Activated CD4-positive, CD25-positive, alpha-beta regulatory T cell (primary cell): ENCODE measurements at regions not wholly inside any gene's neighbourhood (a gene's known extent, or its start where the extent isn't known, plus 50 kb on each side); places are given as distances from the start of the nearest gene placed in this dataset.

Experiments
- DNase-seq, 4 experiments: peaks; one replicate each; lab custom pipeline; 2025; lab: John Stamatoyannopoulos, UW

GRCh38 chr2:16152071-16152927 lies 211.9 kb downstream of the MYCN start:
- no peak for DNase-seq

- no peak for DNase-seq
Measured at GRCh38 chr2:16151651-16152050, 211.3 kb downstream of the MYCN start.

- no peak for DNase-seq
Measured at GRCh38 chr2:16151281-16151570, 210.9 kb downstream of the MYCN start.

DNA sequence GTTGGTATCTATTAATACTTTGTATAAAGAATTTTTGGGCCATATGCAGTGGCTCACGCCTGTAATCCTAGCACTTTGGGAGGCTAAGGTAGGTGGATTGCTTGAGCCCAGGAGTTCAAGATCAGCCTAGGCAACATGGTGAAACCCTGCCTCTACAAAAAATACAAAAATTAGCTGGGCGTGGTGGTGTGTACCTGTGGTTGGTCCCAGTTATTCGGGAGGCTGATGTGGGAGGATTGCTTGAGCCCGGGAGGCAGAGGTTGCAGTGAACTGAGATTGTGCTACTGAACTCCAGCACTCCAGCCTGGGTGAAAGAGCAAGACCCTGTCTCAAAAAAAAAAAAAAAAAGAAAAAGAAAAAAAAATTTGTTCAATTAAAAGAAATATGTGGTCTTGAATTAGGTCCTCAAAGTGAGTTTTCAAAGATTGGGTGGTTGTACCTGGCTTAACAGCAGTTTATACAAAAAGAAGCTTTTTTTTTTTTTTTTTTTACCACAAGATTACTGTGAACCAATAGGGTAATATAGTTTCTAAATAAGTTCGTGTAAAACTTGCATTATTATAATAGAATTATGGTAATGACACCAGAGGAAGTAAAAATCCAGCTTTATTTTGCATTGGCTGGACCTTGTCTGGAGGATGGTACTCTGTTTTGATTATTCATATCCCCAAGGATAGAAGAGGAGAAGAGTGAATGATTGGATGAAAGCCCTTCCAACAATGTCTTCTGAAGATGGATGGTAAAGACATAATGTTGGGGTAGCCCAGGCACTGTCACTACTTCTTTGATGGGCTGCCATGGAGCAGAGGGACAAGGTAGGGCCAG lies 210.3 kb downstream of the MYCN start:
- DNase-seq: no peak

GRCh38 chr2:16149349-16150243 lies 209.2 kb downstream of the MYCN start:
- no peak for DNase-seq

DNA sequence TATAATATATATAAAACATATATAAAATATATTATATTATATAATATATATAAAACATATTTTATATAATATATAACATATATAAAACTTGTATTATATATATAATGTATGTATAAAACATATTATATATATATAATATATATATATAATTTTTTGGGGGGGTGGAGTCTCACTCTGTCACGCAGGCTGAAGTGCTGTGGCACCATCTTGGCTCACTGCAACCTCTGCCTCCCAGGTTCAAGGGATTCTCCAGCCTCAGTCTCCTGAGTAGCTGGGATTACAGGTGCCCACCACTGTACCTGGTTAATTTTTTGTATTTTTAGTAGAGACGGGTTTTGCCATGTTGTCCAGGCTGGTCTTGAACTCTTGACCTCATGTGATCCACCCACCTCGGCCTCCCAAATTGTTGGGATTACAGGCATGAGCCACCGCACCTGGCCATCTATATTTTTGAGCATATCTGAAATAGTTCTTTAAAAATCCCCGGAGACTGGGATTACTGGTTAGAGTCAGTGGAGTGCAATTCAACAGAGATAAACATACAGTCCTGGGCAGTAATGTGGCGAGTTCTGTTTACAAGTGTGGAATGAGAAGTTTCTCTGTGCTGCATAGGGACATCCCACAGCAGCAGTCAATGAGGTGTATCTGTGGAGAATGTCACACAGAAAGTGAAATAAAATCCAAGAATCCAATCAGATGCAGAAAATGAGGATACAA lies 208.4 kb downstream of the MYCN start:
- no peak for DNase-seq

DNA sequence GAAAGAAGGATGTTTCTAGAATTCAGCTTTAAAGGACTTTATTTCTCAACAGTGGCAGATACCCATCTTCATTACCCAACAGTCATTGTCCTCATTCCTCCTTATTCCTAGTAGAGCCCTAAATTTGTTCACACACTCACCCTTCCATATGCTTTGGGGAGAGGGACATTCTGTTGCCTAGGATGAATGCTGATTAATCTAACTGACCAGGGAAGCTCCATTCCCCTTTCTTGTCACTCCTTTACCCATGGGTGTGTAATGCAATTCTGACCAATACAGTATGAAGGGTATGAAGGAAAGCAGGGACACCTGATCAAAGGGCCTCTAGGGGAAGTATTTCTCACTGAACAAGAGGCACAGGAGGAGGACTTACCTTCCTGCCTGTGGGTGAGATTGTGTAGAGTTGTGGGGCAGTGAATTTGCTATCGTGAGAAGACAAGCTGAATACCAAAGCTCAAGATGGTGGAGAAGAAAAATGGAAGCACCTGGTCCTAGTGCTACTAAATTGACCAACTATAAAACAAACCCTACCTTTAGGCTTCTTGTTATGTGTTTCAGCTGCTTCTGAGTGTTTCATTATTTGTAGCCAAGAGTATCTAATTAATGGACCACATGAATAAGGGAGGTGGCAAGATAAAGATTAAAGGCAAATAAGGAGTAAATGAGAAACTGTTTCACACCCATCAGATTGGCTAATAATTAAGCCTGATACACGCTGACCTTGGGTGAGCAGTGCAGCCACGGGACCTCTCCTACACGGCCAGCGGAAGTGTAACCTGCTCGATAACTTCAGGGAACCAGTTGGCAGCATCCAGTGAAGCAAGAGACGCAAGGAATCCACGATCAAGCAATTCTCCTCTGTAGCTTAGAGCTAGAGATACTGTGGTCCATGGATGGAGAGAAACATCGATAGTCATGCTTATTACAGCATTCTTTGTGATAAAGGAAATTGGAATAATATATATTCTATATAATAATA lies 202.3 kb downstream of the MYCN start:
- no peak for DNase-seq

- DNase-seq: no peak
Measured at GRCh38 chr2:16141641-16141921, 201.2 kb downstream of the MYCN start.

GRCh38 chr2:16140771-16141640 lies 200.7 kb downstream of the MYCN start:
- DNase-seq: no peak

- no peak for DNase-seq
Measured at GRCh38 chr2:16139663-16140615, 199.6 kb downstream of the MYCN start.

DNA sequence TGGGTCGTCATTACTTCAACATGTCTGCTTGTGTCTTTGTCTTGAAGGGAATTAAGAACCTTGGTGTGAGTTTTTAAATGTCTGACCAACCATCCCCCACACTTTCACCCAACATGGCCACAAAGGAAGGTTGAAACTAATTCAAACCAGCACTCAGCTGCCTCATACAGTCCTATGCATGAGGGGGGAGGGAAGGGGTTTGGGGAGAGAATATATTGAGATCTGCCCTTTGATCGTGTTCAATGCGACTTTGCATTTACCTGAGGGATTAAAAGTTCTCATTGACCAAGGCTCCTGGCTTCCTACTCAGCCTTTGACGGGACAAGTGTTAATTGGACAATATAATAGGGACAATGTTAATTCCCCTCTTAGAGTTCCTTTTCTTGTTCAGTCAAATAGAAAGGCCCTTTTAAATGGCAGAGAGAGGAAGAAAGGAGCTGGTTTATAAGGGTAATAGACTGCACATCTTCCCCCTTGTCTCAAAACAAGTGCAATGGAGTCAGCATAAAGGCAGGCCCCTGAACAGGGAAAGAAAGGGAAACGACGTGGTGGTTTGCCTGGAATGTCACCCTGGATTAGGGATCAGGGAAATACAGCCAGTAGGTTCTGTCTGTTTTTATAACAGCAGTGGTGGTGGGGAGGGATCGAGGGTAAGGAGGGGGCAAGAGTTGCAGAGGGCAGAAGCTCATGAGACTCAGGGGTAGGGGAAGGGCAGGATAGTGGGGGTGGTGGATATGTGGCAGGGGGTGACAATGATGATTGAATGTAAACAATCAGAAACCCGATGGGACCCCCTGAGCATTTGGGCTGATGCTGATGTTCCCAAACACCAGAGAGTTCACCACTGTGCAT lies 198.7 kb downstream of the MYCN start:
- no peak for DNase-seq

DNA sequence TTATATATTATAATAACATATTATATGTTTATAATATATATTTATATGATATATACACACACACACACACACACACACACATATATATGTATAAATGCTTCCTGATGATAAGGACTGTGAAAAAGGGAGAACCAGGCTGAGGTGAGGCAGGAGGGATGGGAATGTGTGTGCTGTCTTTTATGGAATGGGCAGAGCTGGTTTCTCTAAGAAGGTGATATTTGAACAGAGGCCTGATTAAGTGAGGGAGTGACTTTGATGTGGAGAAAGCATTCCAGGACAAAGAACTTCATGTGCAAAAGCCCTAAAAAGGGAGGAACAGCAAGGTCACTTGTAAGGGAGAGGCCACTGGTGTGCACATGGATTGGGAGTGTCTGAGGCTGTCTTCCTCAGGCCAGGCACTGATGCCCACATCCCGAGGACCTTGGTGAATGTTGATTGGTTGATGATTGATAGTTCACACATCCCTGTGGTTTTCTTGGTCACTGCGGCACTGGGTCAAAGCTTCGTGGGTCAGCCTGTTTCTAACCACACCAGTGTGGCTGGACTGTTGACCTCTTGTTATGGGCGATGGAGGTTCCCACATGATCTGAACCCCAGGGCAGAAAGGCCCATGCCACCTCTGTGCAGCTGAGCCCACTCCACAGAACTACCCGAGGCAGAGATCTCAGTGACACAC lies 196.9 kb downstream of the MYCN start:
- DNase-seq: no peak

GRCh38 chr2:16136461-16137035 lies 196.2 kb downstream of the MYCN start:
- DNase-seq: no peak

DNA sequence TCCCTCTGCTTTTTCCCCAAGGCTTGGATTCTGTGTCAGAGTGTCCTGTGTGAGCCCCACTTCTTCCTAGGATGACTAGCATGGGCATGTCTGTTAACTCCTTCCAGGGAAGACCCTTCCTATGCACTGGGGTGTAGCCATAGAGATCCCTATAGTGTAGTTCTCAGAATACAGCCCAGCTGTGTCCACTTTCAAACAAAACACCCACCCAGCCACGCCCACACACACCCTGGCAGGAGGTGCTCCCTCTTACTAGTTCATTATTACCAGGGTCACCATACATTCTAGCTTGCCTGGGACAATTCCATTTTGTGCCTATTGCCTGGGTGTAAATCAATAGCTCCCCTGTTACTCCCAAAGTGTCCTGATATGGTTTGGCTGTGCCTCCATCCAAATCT lies 195.6 kb downstream of the MYCN start:
- no peak for DNase-seq

GRCh38 chr2:16135196-16135912 lies 195.0 kb downstream of the MYCN start:
- DNase-seq: no peak
